Activated naive CD8-positive, alpha-beta T cell treated with anti-CD3 and anti-CD28 coated beads for 36 hours (primary cell): ENCODE measurements at regions not wholly inside any gene's neighbourhood (a gene's known extent, or its start where the extent isn't known, plus 50 kb on each side); places are given as distances from the start of the nearest gene placed in this dataset.

Experiments used
- DNase-seq: peaks from one replicate; pipeline ENCODE4 v3.0.0; 2021
- H3K27ac Mint-ChIP-seq: one replicate; pipeline ENCODE4 v1.8.0; 2022; ENCODE audit warnings: mild to moderate bottlenecking, moderate library complexity, mixed read lengths
- H3K27me3 Mint-ChIP-seq: one replicate; pipeline ENCODE4 v1.8.0; 2022; ENCODE audit warnings: mild to moderate bottlenecking, mixed read lengths
- H3K36me3 Mint-ChIP-seq: one replicate; pipeline ENCODE4 v1.8.0; 2021; ENCODE audit warnings: mild to moderate bottlenecking, mixed read lengths
- H3K4me1 Mint-ChIP-seq: one replicate; pipeline ENCODE4 v1.8.0; 2021; ENCODE audit warnings: mixed read lengths
- H3K4me3 Mint-ChIP-seq: one replicate; pipeline ENCODE4 v1.8.0; 2022; ENCODE audit warnings: mild to moderate bottlenecking, moderate library complexity, mixed read lengths
- H3K9me3 Mint-ChIP-seq: one replicate; pipeline ENCODE4 v1.8.0; 2022; ENCODE audit warnings: mixed read lengths

DNA sequence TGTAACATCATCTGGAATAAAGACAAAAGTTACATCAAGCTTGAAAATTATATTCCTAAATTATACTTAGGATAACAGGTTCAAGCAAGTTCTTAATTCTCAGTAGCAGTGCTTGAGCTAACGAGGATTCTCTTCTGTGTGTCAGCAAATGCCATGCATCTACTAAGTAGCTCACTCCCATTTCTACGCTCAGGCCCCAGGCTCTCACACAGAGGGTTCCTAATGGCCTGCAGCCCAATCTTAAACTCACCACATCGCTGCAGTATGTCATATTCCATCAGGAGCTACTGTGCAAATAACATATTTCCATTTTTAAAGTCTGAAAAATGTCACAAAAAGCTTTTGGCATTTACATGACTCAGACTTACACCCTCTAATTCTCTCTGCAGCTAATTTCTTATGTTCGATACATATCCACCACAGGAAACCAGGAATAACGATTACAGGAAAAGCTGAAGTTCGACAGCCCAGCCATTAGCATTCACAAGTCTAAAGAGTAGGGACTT lies 474.8 kb downstream of the EFNA5 start:
- DNase-seq = no peak
- no peak overlapping the region for H3K4me3 Mint-ChIP-seq
- no peaks in the 10 kb centered on the region for H3K4me1 Mint-ChIP-seq
- H3K27ac Mint-ChIP-seq = no peak overlapping the region
- H3K9me3 Mint-ChIP-seq = no peaks in the 10 kb centered on the region
- H3K36me3 Mint-ChIP-seq = no peaks in the 10 kb centered on the region
- no peaks in the 10 kb centered on the region for H3K27me3 Mint-ChIP-seq

GRCh38 chr5:107184871-107185270 lies 485.9 kb downstream of the EFNA5 start:
- Mint-ChIP-seq H3K27ac (no peak overlapping the region), H3K9me3 (peaks cover 6% of the 10 kb centered on the region), H3K36me3 (no peaks in the 10 kb centered on the region), H3K4me3 (no peak overlapping the region), H3K4me1 (no peaks in the 10 kb centered on the region), H3K27me3 (no peaks in the 10 kb centered on the region)
- DNase-seq = no peak

DNA sequence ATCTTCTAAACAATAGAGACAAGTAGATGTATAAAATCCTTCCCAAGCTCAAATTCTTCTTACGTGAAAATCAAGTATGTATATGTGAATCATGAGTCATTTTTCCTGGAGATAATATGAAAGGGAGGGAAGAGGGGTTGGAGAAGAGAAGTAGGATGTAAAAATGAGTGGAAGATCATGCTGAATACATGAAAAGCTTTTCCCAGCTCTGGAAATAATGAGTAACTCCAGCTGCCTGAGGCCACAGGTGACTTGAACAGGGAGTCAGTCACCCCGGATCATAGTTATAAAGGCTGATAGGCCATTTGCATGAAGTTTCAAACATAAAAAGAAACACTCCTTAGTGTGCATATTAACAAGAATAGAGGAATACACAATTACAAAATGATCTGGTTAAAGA lies 486.7 kb downstream of the EFNA5 start:
- no peaks in the 10 kb centered on the region for H3K36me3 Mint-ChIP-seq

GRCh38 chr5:107170620-107171019 lies 500.1 kb downstream of the EFNA5 start:
- Mint-ChIP-seq H3K36me3 (no peaks in the 10 kb centered on the region), H3K4me3 (no peak overlapping the region), H3K9me3 (peaks cover 11% of the 10 kb centered on the region), H3K4me1 (no peaks in the 10 kb centered on the region), H3K27me3 (no peaks in the 10 kb centered on the region), H3K27ac (no peak overlapping the region)
- no peak for DNase-seq

More for the DNA sequence above, 486.7 kb downstream of the EFNA5 start:
- no peaks in the 10 kb centered on the region for H3K4me1 Mint-ChIP-seq
- no peak overlapping the region for H3K27ac Mint-ChIP-seq
- peaks cover 7% of the 10 kb centered on the region for H3K9me3 Mint-ChIP-seq
- H3K27me3 Mint-ChIP-seq = no peaks in the 10 kb centered on the region
- no peak overlapping the region for H3K4me3 Mint-ChIP-seq
- no peak for DNase-seq

- no peaks in the 10 kb centered on the region for H3K4me1 Mint-ChIP-seq
- H3K36me3 Mint-ChIP-seq = no peaks in the 10 kb centered on the region
- DNase-seq = no peak
- no peaks in the 10 kb centered on the region for H3K27me3 Mint-ChIP-seq
- H3K9me3 Mint-ChIP-seq = peaks cover 12% of the 10 kb centered on the region
- H3K27ac Mint-ChIP-seq = no peak overlapping the region
- H3K4me3 Mint-ChIP-seq = no peak overlapping the region
Observed at GRCh38 chr5:107169867-107170266, 500.9 kb downstream of the EFNA5 start.

GRCh38 chr5:107168848-107169752 lies 501.6 kb downstream of the EFNA5 start:
- no peaks in the 10 kb centered on the region for H3K36me3 Mint-ChIP-seq
- H3K27ac Mint-ChIP-seq = no peak overlapping the region
- no peak for DNase-seq
- H3K9me3 Mint-ChIP-seq = peaks cover 12% of the 10 kb centered on the region
- no peaks in the 10 kb centered on the region for H3K27me3 Mint-ChIP-seq
- H3K4me3 Mint-ChIP-seq = no peak overlapping the region
- H3K4me1 Mint-ChIP-seq = no peaks in the 10 kb centered on the region

GRCh38 chr5:107168086-107168485 lies 502.7 kb downstream of the EFNA5 start:
- Mint-ChIP-seq H3K4me1 (no peaks in the 10 kb centered on the region), H3K4me3 (no peak overlapping the region), H3K27me3 (no peaks in the 10 kb centered on the region), H3K36me3 (no peaks in the 10 kb centered on the region), H3K9me3 (peaks cover 12% of the 10 kb centered on the region), H3K27ac (no peak overlapping the region)
- DNase-seq = no peak

GRCh38 chr5:107165296-107165695 lies 505.4 kb downstream of the EFNA5 start:
- Mint-ChIP-seq H3K4me3 (no peak overlapping the region), H3K27me3 (no peaks in the 10 kb centered on the region), H3K27ac (no peak overlapping the region), H3K4me1 (no peaks in the 10 kb centered on the region), H3K9me3 (peaks cover 14% of the 10 kb centered on the region), H3K36me3 (no peaks in the 10 kb centered on the region)
- no peak for DNase-seq

- no peak overlapping the region for H3K4me3 Mint-ChIP-seq
- no peaks in the 10 kb centered on the region for H3K36me3 Mint-ChIP-seq
- DNase-seq = no peak
- no peak overlapping the region for H3K27ac Mint-ChIP-seq
- peaks cover 4% of the 10 kb centered on the region for H3K9me3 Mint-ChIP-seq
- no peaks in the 10 kb centered on the region for H3K4me1 Mint-ChIP-seq
- H3K27me3 Mint-ChIP-seq = no peaks in the 10 kb centered on the region
Observed at GRCh38 chr5:107157809-107158208, 512.9 kb downstream of the EFNA5 start.

DNA sequence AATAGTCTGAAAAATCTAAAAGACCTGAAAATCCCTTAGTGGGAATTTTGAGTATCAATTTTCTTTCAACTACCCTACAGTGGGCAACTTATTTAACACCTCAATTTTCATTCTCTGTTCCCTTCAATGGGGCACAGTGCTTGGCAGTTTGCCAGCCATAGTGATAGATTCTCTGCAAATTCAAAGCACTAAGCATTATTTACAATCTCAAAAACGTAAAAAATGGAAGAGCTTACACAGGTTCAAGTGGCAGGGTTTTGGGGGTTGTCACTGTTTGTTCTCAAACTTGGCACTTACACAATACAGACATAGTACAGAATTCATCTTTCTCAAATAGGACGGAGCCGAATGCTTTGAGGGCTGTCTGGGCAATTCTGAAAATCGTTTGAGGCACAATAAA lies 515.0 kb downstream of the EFNA5 start:
- no peak overlapping the region for H3K4me3 Mint-ChIP-seq
- H3K27me3 Mint-ChIP-seq = no peaks in the 10 kb centered on the region

GRCh38 chr5:107154593-107154992 lies 516.1 kb downstream of the EFNA5 start:
- Mint-ChIP-seq H3K27me3 (no peaks in the 10 kb centered on the region), H3K4me3 (no peak overlapping the region), H3K4me1 (no peaks in the 10 kb centered on the region), H3K27ac (no peak overlapping the region), H3K36me3 (no peaks in the 10 kb centered on the region), H3K9me3 (no peaks in the 10 kb centered on the region)
- DNase-seq = no peak

More for the DNA sequence above, 515.0 kb downstream of the EFNA5 start:
- DNase-seq = no peak
- no peaks in the 10 kb centered on the region for H3K36me3 Mint-ChIP-seq
- H3K4me1 Mint-ChIP-seq = no peaks in the 10 kb centered on the region
- no peaks in the 10 kb centered on the region for H3K9me3 Mint-ChIP-seq
- H3K27ac Mint-ChIP-seq = no peak overlapping the region

- Mint-ChIP-seq H3K27ac (no peak overlapping the region), H3K4me1 (peaks cover 3% of the 10 kb centered on the region), H3K27me3 (no peaks in the 10 kb centered on the region), H3K9me3 (no peaks in the 10 kb centered on the region), H3K4me3 (no peak overlapping the region), H3K36me3 (no peaks in the 10 kb centered on the region)
- DNase-seq = no peak
Observed at GRCh38 chr5:107153283-107153682, 517.5 kb downstream of the EFNA5 start.

- H3K27ac Mint-ChIP-seq = no peak overlapping the region
- peaks cover 3% of the 10 kb centered on the region for H3K4me1 Mint-ChIP-seq
- DNase-seq = no peak
- no peak overlapping the region for H3K4me3 Mint-ChIP-seq
- H3K9me3 Mint-ChIP-seq = no peaks in the 10 kb centered on the region
- no peaks in the 10 kb centered on the region for H3K27me3 Mint-ChIP-seq
- no peaks in the 10 kb centered on the region for H3K36me3 Mint-ChIP-seq
Observed at GRCh38 chr5:107149243-107150005, 521.3 kb downstream of the EFNA5 start.

GRCh38 chr5:107147589-107147988 lies 523.1 kb downstream of the EFNA5 start:
- H3K27ac Mint-ChIP-seq = no peak overlapping the region
- H3K4me3 Mint-ChIP-seq = no peak overlapping the region
- DNase-seq = no peak
- no peaks in the 10 kb centered on the region for H3K27me3 Mint-ChIP-seq
- no peaks in the 10 kb centered on the region for H3K36me3 Mint-ChIP-seq
- H3K4me1 Mint-ChIP-seq = peaks cover 3% of the 10 kb centered on the region
- H3K9me3 Mint-ChIP-seq = no peaks in the 10 kb centered on the region

GRCh38 chr5:107146901-107147300 lies 523.8 kb downstream of the EFNA5 start:
- H3K36me3 Mint-ChIP-seq = no peaks in the 10 kb centered on the region
- H3K4me3 Mint-ChIP-seq = no peak overlapping the region
- DNase-seq = no peak
- no peak overlapping the region for H3K27ac Mint-ChIP-seq
- H3K4me1 Mint-ChIP-seq = peaks cover 3% of the 10 kb centered on the region
- H3K27me3 Mint-ChIP-seq = no peaks in the 10 kb centered on the region
- no peaks in the 10 kb centered on the region for H3K9me3 Mint-ChIP-seq
